K562 (cell line): ENCODE measurements at regions not wholly inside any gene's neighbourhood (a gene's known extent, or its start where the extent isn't known, plus 50 kb on each side); places are given as distances from the start of the nearest gene placed in this dataset.
"Not testable (repeated sequence)": the region's sequence is repeated elsewhere in the genome, so short reads cannot be mapped to it uniquely, and the experiment has no call there.

ENCODE experiments used
- ATAC-seq: fragments of 200-7000 bp; cut with Tn5 transposase; 3 replicates; pipeline ENCODE4 v1.9.1; 2020; ENCODE audit warnings: moderate library complexity
- BruUV-seq: library from RNA; stranded (reverse); fragments of 400-500 nt; replicated peaks from 2 replicates; lab custom pipeline; 2021; lab: Mats Ljungman, UMichigan
- CTCF ChIA-PET: fragments of 300-600 bp; formaldehyde crosslinking; extraction: SDS; loops from one replicate; lab custom pipeline; 2021; ENCODE audit warnings: low intra/inter-chr PET ratio; lab: Yijun Ruan, JAX
- POLR2A ChIA-PET: fragments of 300-600, 350-650 bp; sonication (Branson Sonifier 250); formaldehyde crosslinking; extraction: SDS; loops from one replicate; lab custom pipeline; 2021; ENCODE audit warnings: antibody characterized with exemption, inconsistent platforms; lab: Yijun Ruan, JAX
- DNase-seq, 4 experiments: peaks; one replicate each; pipeline versions ENCODE4 v3.0.0 to v3.0.0-alpha.2; 2011 to 2018; ENCODE audit warnings: low spot score in 3 of 4, mixed read lengths in 3 of 4; ENCODE audit errors: extremely low read depth in 1 of 4
- FAIRE-seq: peaks from 2 replicates; lab custom pipeline; 2011; peaks lifted over from hg19 to GRCh38; lab: Jason Lieb, UNC
- H2AFZ ChIP-seq: 2 replicates; pipeline ENCODE4 v1.6.0; 2011; ENCODE audit warnings: low read depth, low read length, control low read depth, inconsistent platforms
- H3K27ac ChIP-seq: fragments of 200-600 bp; 3 replicates; pipeline ENCODE4 v1.8.0; 2011; ENCODE audit warnings: low read depth, mild to moderate bottlenecking, control low read depth, inconsistent platforms, low read length, moderate library complexity, mixed read lengths; ENCODE audit errors: extremely low read depth
- H3K27me3 ChIP-seq, 2 experiments: fragments of 300-600 bp in 1 of 2; 2 replicates in 1 of 2; 3 replicates in 1 of 2; pipeline versions ENCODE4 v1.6.0 to v1.8.0; 2011; ENCODE audit warnings: inconsistent platforms in 2 of 2, low read length in 2 of 2, mild to moderate bottlenecking in 1 of 2, mixed read lengths in 1 of 2, moderate library complexity in 1 of 2; ENCODE audit not compliant: control insufficient read depth in 2 of 2, insufficient read depth in 2 of 2
- H3K36me3 ChIP-seq: fragments of 300-600 bp; 3 replicates; pipeline ENCODE4 v1.8.0; 2011; ENCODE audit warnings: mild to moderate bottlenecking, low read length, inconsistent platforms; ENCODE audit not compliant: control insufficient read depth, insufficient read depth
- H3K4me1 ChIP-seq, 2 experiments: fragments of 200-600 bp in 1 of 2; replicated peaks in 1 of 2; 2 replicates in 1 of 2; 3 replicates in 1 of 2; pipeline versions ENCODE4 v1.5.1 to v1.8.0; 2011; ENCODE audit warnings: inconsistent platforms in 2 of 2, low read length in 2 of 2, mild to moderate bottlenecking in 1 of 2, mixed read lengths in 1 of 2, moderate library complexity in 1 of 2; ENCODE audit not compliant: control insufficient read depth in 2 of 2, insufficient read depth in 2 of 2
- H3K4me2 ChIP-seq: 2 replicates; pipeline ENCODE4 v1.6.1; 2011; ENCODE audit warnings: low read length, control low read depth, inconsistent platforms, mixed read lengths; ENCODE audit not compliant: insufficient read depth
- H3K4me3 ChIP-seq: fragments of 200-600 bp; sonication (generic), shearing (Covaris generic); 2 replicates; pipeline ENCODE4 v1.5.1; 2016; ENCODE audit warnings: control low read depth, inconsistent platforms
- H3K79me2 ChIP-seq: fragments of 200-600 bp; 3 replicates; pipeline ENCODE4 v1.8.0; 2011; ENCODE audit warnings: low read length, inconsistent platforms; ENCODE audit not compliant: control insufficient read depth, insufficient read depth
- H3K9ac ChIP-seq, 2 experiments: 2 replicates each; pipeline versions ENCODE4 v1.6.0 to v1.6.1; 2011; ENCODE audit warnings: low read depth in 2 of 2, low read length in 2 of 2, control low read depth in 1 of 2, inconsistent platforms in 1 of 2, mild to moderate bottlenecking in 1 of 2, mixed read lengths in 1 of 2; ENCODE audit not compliant: insufficient read depth in 1 of 2
- H3K9me1 ChIP-seq: one replicate; pipeline ENCODE4 v1.6.0; 2011; ENCODE audit warnings: inconsistent platforms, mild to moderate bottlenecking, low read length, moderate library complexity; ENCODE audit not compliant: control insufficient read depth, insufficient read depth
- H3K9me3 ChIP-seq: replicated peaks from 2 replicates; pipeline ENCODE4 v1.5.1; 2011; ENCODE audit warnings: low read depth, low read length, inconsistent platforms; ENCODE audit not compliant: control insufficient read depth, insufficient read depth
- H4K20me1 ChIP-seq: replicated peaks from 2 replicates; pipeline ENCODE4 v1.6.1; 2011; ENCODE audit warnings: low read length, inconsistent platforms, mixed read lengths; ENCODE audit not compliant: control insufficient read depth, insufficient read depth
- SMARCC2 ChIP-seq: fragments of 450-650 bp; IDR thresholded peaks from 2 replicates; pipeline ENCODE4 v1.6.1; 2017; ENCODE audit warnings: antibody characterized with exemption, moderate library complexity, mild to moderate bottlenecking, low read depth
- SUPT5H ChIP-seq: fragments of 450-650 bp; IDR thresholded peaks from 2 replicates; pipeline ENCODE4 v1.6.1; 2016
- ZNF431 ChIP-seq: sonication (generic); formaldehyde crosslinking; IDR thresholded peaks from 2 replicates; pipeline ENCODE4 v1.8.0; 2022; ENCODE audit warnings: mild to moderate bottlenecking, missing genetic modification reagents
- WGBS: fragments of 100-300 bp; shearing (Covaris generic); methylation state at CpG from one replicate; pipeline ENCODE4 v1.1.6; 2016; ENCODE audit warnings: low coverage, mixed read lengths; ENCODE audit not compliant: insufficient coverage; ENCODE audit errors: missing lambda C conversion rate; 5-methylcytosine and 5-hydroxymethylcytosine counted together
- in situ Hi-C: fragments of 300-500 bp; cut with MboI; formaldehyde crosslinking; loops from 4 replicates; pipeline ENCODE4 v1.15.0; 2018; ENCODE audit warnings: inconsistent platforms, mixed read lengths
- intact Hi-C: fragments of 100-400 bp; cut with micrococcal nuclease; formaldehyde crosslinking; loops from 2 replicates; pipeline ENCODE4 v1.14.2; 2022
- TF ChIP-seq, protein P1 (sequence below): IDR thresholded peaks from 2 replicates; pipeline ENCODE4 v1.6.1; 2011; ENCODE audit warnings: borderline replicate concordance, low read depth, mild to moderate bottlenecking, moderate library complexity, low read length; ENCODE audit not compliant: insufficient read depth, poor library complexity, severe bottlenecking

DNA sequence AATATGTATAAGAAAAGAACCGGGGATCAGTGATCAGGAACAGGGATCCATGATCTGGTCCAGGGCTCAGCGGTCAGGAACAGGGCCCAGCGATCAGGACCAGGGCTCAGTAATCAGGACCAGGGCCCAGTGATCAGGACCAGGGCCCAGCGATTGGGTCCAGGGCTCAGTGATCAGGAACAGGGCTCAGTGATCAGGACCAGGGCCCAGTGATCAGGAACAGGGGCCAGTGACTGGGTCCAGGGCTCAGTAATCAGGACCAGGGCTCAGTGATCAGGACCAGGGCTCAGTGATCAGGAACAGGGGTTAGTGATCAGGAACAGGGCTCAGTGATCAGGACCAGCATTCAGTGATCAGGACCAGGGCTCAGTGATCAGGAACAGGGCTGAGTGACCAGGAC is 56.3 kb downstream of the TMEM121 start (continued):
- TF ChIP-seq, protein P1, sequence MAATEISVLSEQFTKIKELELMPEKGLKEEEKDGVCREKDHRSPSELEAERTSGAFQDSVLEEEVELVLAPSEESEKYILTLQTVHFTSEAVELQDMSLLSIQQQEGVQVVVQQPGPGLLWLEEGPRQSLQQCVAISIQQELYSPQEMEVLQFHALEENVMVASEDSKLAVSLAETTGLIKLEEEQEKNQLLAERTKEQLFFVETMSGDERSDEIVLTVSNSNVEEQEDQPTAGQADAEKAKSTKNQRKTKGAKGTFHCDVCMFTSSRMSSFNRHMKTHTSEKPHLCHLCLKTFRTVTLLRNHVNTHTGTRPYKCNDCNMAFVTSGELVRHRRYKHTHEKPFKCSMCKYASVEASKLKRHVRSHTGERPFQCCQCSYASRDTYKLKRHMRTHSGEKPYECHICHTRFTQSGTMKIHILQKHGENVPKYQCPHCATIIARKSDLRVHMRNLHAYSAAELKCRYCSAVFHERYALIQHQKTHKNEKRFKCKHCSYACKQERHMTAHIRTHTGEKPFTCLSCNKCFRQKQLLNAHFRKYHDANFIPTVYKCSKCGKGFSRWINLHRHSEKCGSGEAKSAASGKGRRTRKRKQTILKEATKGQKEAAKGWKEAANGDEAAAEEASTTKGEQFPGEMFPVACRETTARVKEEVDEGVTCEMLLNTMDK, result no peak
- TF ChIP-seq SMARCC2 (no peak), SUPT5H (no peak), ZNF431 (no peak)

DNA sequence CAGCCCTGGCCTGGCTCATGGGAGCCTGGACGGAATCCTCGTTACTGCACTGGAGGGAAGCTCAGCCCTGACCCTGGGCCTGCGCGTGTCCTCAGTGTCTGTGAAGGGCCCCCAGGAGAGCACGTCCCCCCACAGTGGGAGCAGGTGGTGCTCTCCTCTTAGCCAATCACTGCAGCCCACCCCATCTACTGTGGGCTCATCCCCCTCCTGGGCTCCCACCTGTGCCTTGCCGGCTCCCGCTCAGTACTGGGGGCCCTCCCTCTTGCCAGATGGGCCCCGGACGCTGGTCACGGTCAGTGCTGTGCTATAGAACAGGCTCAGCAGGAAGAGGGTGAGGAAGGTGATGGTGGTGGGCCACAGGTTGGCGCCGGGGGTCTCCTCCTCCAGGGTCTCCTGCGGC is 57.5 kb downstream of the TMEM121 start:
- in situ Hi-C loops, result loop anchor here (5.0 kb wide), 1 partner anchor 118 kb away; no protein-coding TSS in a partner anchor
- H3K9me1 ChIP-seq, H4K20me1 ChIP-seq, H3K4me1 ChIP-seq, H3K9me3 ChIP-seq, H3K27me3 ChIP-seq, FAIRE-seq, ATAC-seq, intact Hi-C loops, H3K36me3 ChIP-seq, H3K79me2 ChIP-seq, BruUV-seq, CTCF ChIA-PET, H3K9ac ChIP-seq, H3K4me3 ChIP-seq, H2AFZ ChIP-seq, H3K27ac ChIP-seq, DNase-seq, POLR2A ChIA-PET, H3K4me2 ChIP-seq: not testable (repeated sequence)
- WGBS, result 20% methylated on average over 3 of the region's 13 CpGs
